ENCODE measurements at regions not wholly inside any gene's neighbourhood (a gene's known extent, or its start where the extent isn't known, plus 50 kb on each side); places are given as distances from the start of the nearest gene placed in this dataset.

- H3K4me3 Mint-ChIP-seq: no peak overlapping the region
- no peaks in the 10 kb centered on the region for H3K4me1 Mint-ChIP-seq (ENCODE audit: low read depth in 2 of 2)
- no peak for DNase-seq
- H3K36me3 Mint-ChIP-seq (ENCODE audit: insufficient read depth): no peaks in the 10 kb centered on the region
- no peaks in the 10 kb centered on the region for H3K9me3 Mint-ChIP-seq
- H3K27me3 Mint-ChIP-seq: peaks cover 33 to 40% of the 10 kb centered on the region in 2 donors
- no peak for ATAC-seq (replicated peaks)
- no peak overlapping the region for H3K27ac Mint-ChIP-seq
These were observed 150.9 kb upstream of the CTTNBP2NL start for GRCh38 chr1:112245114-112245513.

- ATAC-seq (replicated peaks): no peak
- DNase-seq: no peak
- H3K4me1 Mint-ChIP-seq (ENCODE audit: low read depth in 2 of 2): no peaks in the 10 kb centered on the region
- no peak overlapping the region for H3K27ac Mint-ChIP-seq
- no peak overlapping the region for H3K4me3 Mint-ChIP-seq
- H3K27me3 Mint-ChIP-seq: peaks cover 32 to 58% of the 10 kb centered on the region in 2 donors
- no peaks in the 10 kb centered on the region for H3K36me3 Mint-ChIP-seq (ENCODE audit: insufficient read depth)
- no peaks in the 10 kb centered on the region for H3K9me3 Mint-ChIP-seq
These were observed 148.9 kb upstream of the CTTNBP2NL start for GRCh38 chr1:112247036-112247597.

- Mint-ChIP-seq H3K36me3 (ENCODE audit: insufficient read depth) (no peaks in the 10 kb centered on the region), H3K27ac (no peak overlapping the region), H3K4me1 (ENCODE audit: low read depth in 2 of 2) (no peaks in the 10 kb centered on the region), H3K9me3 (no peaks in the 10 kb centered on the region), H3K27me3 (peaks cover 34 to 66% of the 10 kb centered on the region in 2 donors), H3K4me3 (no peak overlapping the region)
- ATAC-seq (replicated peaks) (no peak), DNase-seq (no peak)
These were observed 148.1 kb upstream of the CTTNBP2NL start for GRCh38 chr1:112247961-112248360.

- ATAC-seq (replicated peaks) (no peak), DNase-seq (no peak)
- H3K4me3 Mint-ChIP-seq: no peak overlapping the region
- H3K36me3 Mint-ChIP-seq (ENCODE audit: insufficient read depth): no peaks in the 10 kb centered on the region
- no peaks in the 10 kb centered on the region for H3K4me1 Mint-ChIP-seq (ENCODE audit: low read depth in 2 of 2)
- H3K27me3 Mint-ChIP-seq: peaks cover 52 to 74% of the 10 kb centered on the region in 2 donors
- H3K9me3 Mint-ChIP-seq: no peaks in the 10 kb centered on the region
- no peak overlapping the region for H3K27ac Mint-ChIP-seq
These were observed 145.1 kb upstream of the CTTNBP2NL start for GRCh38 chr1:112250892-112251291.

DNA sequence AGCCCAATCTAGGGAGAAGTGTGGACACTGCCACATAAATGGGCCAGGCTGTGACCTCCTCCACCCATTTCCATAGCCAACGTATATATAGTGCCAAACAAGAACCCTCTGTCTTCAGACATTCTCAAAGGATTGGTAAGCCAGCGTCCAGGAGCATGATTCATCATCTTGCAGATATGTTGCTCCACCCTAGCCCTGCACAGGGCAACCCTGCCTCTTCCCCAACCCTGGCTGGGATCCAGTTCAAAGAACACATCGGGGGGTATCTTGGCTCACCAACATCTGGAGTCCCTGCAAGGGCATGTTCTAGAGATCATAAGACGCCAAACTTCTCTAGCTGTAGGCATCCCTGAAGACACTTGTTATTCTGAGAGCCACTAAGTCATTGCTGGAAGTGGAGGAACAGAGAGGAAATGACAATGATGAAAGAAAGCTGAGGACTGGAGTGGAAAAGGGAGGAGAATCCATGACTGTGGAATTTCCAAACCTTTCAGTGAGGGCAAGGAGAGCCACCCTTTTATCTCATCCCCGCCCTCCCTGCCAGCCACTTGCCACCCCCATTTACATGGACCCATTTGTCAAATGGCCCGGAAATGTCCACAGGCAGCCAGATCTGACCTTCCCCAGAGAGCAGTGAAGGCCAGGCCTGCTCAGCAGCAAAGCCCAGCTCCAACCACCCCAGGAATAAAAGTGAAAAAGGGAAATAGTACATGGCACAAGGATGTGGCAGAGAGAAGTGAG, 144.1 kb upstream of the CTTNBP2NL start:
- H3K4me3 Mint-ChIP-seq: no peak overlapping the region

DNA sequence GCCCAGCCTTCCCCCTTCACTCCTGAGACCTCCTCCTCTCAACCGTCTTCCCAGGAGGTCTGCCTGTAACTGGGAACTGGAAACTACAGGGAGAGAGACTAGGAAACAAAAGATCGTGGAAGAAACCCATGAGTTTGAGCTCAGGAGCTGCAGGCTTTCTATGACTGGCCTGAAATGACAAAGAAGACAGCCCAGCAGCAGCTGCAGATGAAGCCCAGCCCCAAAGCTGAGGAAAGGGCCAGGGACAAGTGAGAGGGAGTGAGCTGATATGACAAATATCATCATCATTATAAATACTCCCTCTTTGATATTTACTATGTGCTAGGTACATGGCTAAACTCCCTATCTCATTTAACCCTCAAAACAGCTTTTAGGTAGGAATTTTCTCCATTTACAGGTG, 142.6 kb upstream of the CTTNBP2NL start:
- Mint-ChIP-seq H3K36me3 (ENCODE audit: insufficient read depth) (no peaks in the 10 kb centered on the region), H3K4me3 (no peak overlapping the region), H3K4me1 (ENCODE audit: low read depth in 2 of 2) (no peaks in the 10 kb centered on the region), H3K27ac (no peak overlapping the region), H3K9me3 (no peaks in the 10 kb centered on the region), H3K27me3 (peaks cover 59 to 74% of the 10 kb centered on the region in 2 donors)
- DNase-seq (no peak), ATAC-seq (replicated peaks) (no peak)

More for the DNA sequence above, 144.1 kb upstream of the CTTNBP2NL start:
- no peaks in the 10 kb centered on the region for H3K9me3 Mint-ChIP-seq
- ATAC-seq (replicated peaks) (no peak), DNase-seq (no peak)
- no peak overlapping the region for H3K27ac Mint-ChIP-seq
- H3K36me3 Mint-ChIP-seq (ENCODE audit: insufficient read depth): no peaks in the 10 kb centered on the region
- H3K4me1 Mint-ChIP-seq (ENCODE audit: low read depth in 2 of 2): no peaks in the 10 kb centered on the region
- peaks cover 57 to 74% of the 10 kb centered on the region in 2 donors for H3K27me3 Mint-ChIP-seq

DNA sequence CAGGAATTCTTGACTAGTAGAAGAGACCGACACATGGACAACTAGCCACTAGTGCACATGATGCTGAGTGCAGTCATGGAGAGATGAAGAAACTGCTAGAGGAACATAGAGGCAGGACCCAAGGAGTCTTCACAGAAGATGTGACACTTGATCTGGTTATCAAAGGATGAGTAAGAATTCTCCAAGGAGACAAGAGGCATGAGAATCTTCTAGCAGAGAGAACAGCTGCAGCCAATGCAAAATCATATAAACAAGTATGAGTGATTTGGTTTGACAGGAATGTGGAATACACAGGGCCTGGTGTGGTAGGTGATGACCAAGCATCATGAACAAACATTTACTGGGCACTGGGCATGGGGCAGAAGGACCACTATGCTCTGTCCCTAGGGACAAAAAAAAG, 140.9 kb upstream of the CTTNBP2NL start:
- Mint-ChIP-seq H3K36me3 (ENCODE audit: insufficient read depth) (no peaks in the 10 kb centered on the region), H3K4me1 (ENCODE audit: low read depth in 2 of 2) (no peaks in the 10 kb centered on the region), H3K27ac (no peak overlapping the region), H3K4me3 (no peak overlapping the region), H3K27me3 (peaks cover 55 to 67% of the 10 kb centered on the region in 2 donors), H3K9me3 (no peaks in the 10 kb centered on the region)
- ATAC-seq (replicated peaks) (no peak), DNase-seq (no peak)

- Mint-ChIP-seq H3K9me3 (no peaks in the 10 kb centered on the region), H3K27ac (no peak overlapping the region), H3K4me1 (ENCODE audit: low read depth in 2 of 2) (no peaks in the 10 kb centered on the region), H3K27me3 (peaks cover 54 to 60% of the 10 kb centered on the region in 2 donors), H3K4me3 (no peak overlapping the region), H3K36me3 (ENCODE audit: insufficient read depth) (no peaks in the 10 kb centered on the region)
- DNase-seq: no peak
- no peak for ATAC-seq (replicated peaks)
These were observed 139.6 kb upstream of the CTTNBP2NL start for GRCh38 chr1:112256411-112256810.

GRCh38 chr1:112257043-112257835, 138.8 kb upstream of the CTTNBP2NL start:
- Mint-ChIP-seq H3K4me3 (no peak overlapping the region), H3K27me3 (peaks cover 51% of the 10 kb centered on the region in 2 donors), H3K9me3 (no peaks in the 10 kb centered on the region), H3K27ac (no peak overlapping the region), H3K36me3 (ENCODE audit: insufficient read depth) (no peaks in the 10 kb centered on the region), H3K4me1 (ENCODE audit: low read depth in 2 of 2) (no peaks in the 10 kb centered on the region)
- DNase-seq (no peak), ATAC-seq (replicated peaks) (no peak)

GRCh38 chr1:112260699-112261098, 135.3 kb upstream of the CTTNBP2NL start:
- no peaks in the 10 kb centered on the region for H3K9me3 Mint-ChIP-seq
- no peak overlapping the region for H3K4me3 Mint-ChIP-seq
- no peak for ATAC-seq (replicated peaks)
- H3K27ac Mint-ChIP-seq: no peak overlapping the region
- no peak for DNase-seq
- H3K27me3 Mint-ChIP-seq: peaks cover 33 to 45% of the 10 kb centered on the region in 2 donors
- no peaks in the 10 kb centered on the region for H3K4me1 Mint-ChIP-seq (ENCODE audit: low read depth in 2 of 2)
- no peaks in the 10 kb centered on the region for H3K36me3 Mint-ChIP-seq (ENCODE audit: insufficient read depth)

DNA sequence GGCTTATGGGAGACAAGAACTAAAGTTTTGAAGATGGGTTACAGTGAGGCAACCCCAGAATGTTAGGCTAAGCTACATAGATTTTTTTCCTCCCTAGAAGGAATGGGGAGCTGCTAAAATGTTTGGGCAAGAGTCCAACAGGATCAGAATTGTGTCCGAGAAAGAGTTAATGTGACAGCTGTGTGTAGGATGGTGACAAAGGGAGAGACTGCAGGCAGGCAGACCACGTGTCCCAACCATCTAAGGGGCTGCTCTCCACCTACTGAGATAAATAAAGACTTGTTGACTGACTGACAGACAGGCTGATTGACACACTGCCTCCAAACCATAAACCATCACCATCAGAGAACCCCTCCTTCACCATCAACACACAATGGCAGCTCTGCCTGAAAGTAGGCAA, 133.7 kb upstream of the CTTNBP2NL start:
- Mint-ChIP-seq H3K27ac (no peak overlapping the region), H3K4me1 (ENCODE audit: low read depth in 2 of 2) (no peaks in the 10 kb centered on the region), H3K27me3 (peaks cover 30 to 42% of the 10 kb centered on the region in 2 donors), H3K9me3 (no peaks in the 10 kb centered on the region), H3K4me3 (no peak overlapping the region), H3K36me3 (ENCODE audit: insufficient read depth) (no peaks in the 10 kb centered on the region)
- ATAC-seq (replicated peaks) (no peak), DNase-seq (no peak)

GRCh38 chr1:112263042-112263441, 133.0 kb upstream of the CTTNBP2NL start:
- Mint-ChIP-seq H3K9me3 (no peaks in the 10 kb centered on the region), H3K36me3 (ENCODE audit: insufficient read depth) (no peaks in the 10 kb centered on the region), H3K27ac (no peak overlapping the region), H3K27me3 (peaks cover 31 to 43% of the 10 kb centered on the region in 2 donors), H3K4me3 (no peak overlapping the region), H3K4me1 (ENCODE audit: low read depth in 2 of 2) (no peaks in the 10 kb centered on the region)
- ATAC-seq (replicated peaks) (no peak), DNase-seq (no peak)

- DNase-seq (no peak), ATAC-seq (replicated peaks) (no peak)
- Mint-ChIP-seq H3K4me1 (ENCODE audit: low read depth in 2 of 2) (no peaks in the 10 kb centered on the region), H3K27ac (no peak overlapping the region), H3K4me3 (no peak overlapping the region), H3K9me3 (no peaks in the 10 kb centered on the region), H3K36me3 (ENCODE audit: insufficient read depth) (no peaks in the 10 kb centered on the region), H3K27me3 (peaks cover 31 to 39% of the 10 kb centered on the region in 2 donors)
These were observed 132.6 kb upstream of the CTTNBP2NL start for GRCh38 chr1:112263453-112263852.

GRCh38 chr1:112264010-112264409, 132.0 kb upstream of the CTTNBP2NL start:
- ATAC-seq (replicated peaks) (no peak), DNase-seq (no peak)
- H3K36me3 Mint-ChIP-seq (ENCODE audit: insufficient read depth): no peaks in the 10 kb centered on the region
- H3K9me3 Mint-ChIP-seq: no peaks in the 10 kb centered on the region
- no peak overlapping the region for H3K4me3 Mint-ChIP-seq
- H3K27me3 Mint-ChIP-seq: peaks cover 30 to 34% of the 10 kb centered on the region in 2 donors
- H3K27ac Mint-ChIP-seq: no peak overlapping the region
- H3K4me1 Mint-ChIP-seq (ENCODE audit: low read depth in 2 of 2): no peaks in the 10 kb centered on the region
